Ovary (tissue), 7 donors: ENCODE measurements at regions not wholly inside any gene's neighbourhood (a gene's known extent, or its start where the extent isn't known, plus 50 kb on each side); places are given as distances from the start of the nearest gene placed in this dataset.

ENCODE experiments used
- DNase-seq, 5 donors: peaks; one replicate each; pipeline ENCODE4 v3.0.0-alpha.2; 2019 to 2020
- H3K27ac ChIP-seq, 2 donors: fragments of 200-600 bp; one replicate each; pipeline versions ENCODE4 v1.5.1 to v1.8.0; 2019 to 2022
- H3K27me3 ChIP-seq: fragments of 200-600 bp; one replicate; pipeline ENCODE4 v1.8.0; 2022
- H3K36me3 ChIP-seq: fragments of 200-600 bp; sonication (generic); one replicate; pipeline ENCODE4 v1.5.1; 2019
- H3K4me1 ChIP-seq: one replicate; pipeline ENCODE4 v1.8.1; 2013; ENCODE audit warnings: mild to moderate bottlenecking, moderate library complexity; ENCODE audit not compliant: insufficient read depth
- H3K4me3 ChIP-seq: fragments of 200-600 bp; sonication (generic); one replicate; pipeline ENCODE4 v1.5.1; 2017
- H3K9me3 ChIP-seq, 2 donors: fragments of 200-600 bp in 1 of 2; sonication (generic) in 1 of 2; one replicate each; pipeline versions ENCODE4 v1.5.1 to v1.8.1; 2013 to 2019; ENCODE audit warnings: mild to moderate bottlenecking in 1 of 2, moderate library complexity in 1 of 2
- CTCF ChIP-seq, 3 donors: fragments of 450-650 bp in 2 of 3; fragments of 200-600 bp in 1 of 3; IDR thresholded peaks; one replicate each; pipeline versions ENCODE4 v1.5.1 to v1.8.0; 2016 to 2022; ENCODE audit warnings: antibody characterized with exemption in 3 of 3, mild to moderate bottlenecking in 1 of 3
- EP300 ChIP-seq: sonication (generic); formaldehyde crosslinking; IDR thresholded peaks from one replicate; pipeline ENCODE4 v1.6.1; 2017; ENCODE audit warnings: antibody characterized with exemption
- POLR2A ChIP-seq: fragments of 450-650 bp; IDR thresholded peaks from one replicate; pipeline ENCODE4 v1.6.1; 2017; ENCODE audit warnings: antibody characterized with exemption, mild to moderate bottlenecking, moderate library complexity
- WGBS, 3 donors: extraction: QIAGEN DNeasy Blood & Tissue Kit in 1 of 3; methylation state at CpG; one replicate each; pipeline versions ENCODE4 v1.1.5 to v1.1.7; 2013 to 2017; 5-methylcytosine and 5-hydroxymethylcytosine counted together
- intact Hi-C, 4 donors: fragments of 100-400 bp; cut with DNase I; formaldehyde crosslinking; loops; one replicate each; pipeline versions ENCODE4 v1.11.0 to v1.15.1; 2022 to 2023
- donor health status: DM: no; HTN: no; CAD: no; lungs with moderate emphysema.
- donor health status: DM: no; HTN: no; CAD: no.
- donor health status: Bipolar disorder and iron deficiency.
- donor health status: DM: no; HTN: no; CAD: no.
- donor health status: DM: yes; HTN: yes; CAD: no.

- Histone ChIP-seq H3K27me3 (no peaks in the 10 kb centered on the region), H3K4me3 (no peak overlapping the region), H3K9me3 (no peaks in the 10 kb centered on the region), H3K36me3 (no peaks in the 10 kb centered on the region), H3K4me1 (no peaks in the 10 kb centered on the region), H3K27ac (no peak overlapping the region)
- intact Hi-C loops = no loop called here
- no peak for DNase-seq
- TF ChIP-seq POLR2A (no peak), CTCF (IDR thresholded peaks at IDR 0.05) (no peak), EP300 (no peak)
- WGBS, 3 donors = 91 to 92% (median 91%) methylated on average over 1 of the region's 1 CpG
These were observed 168.1 kb downstream of the AACS start for GRCh38 chr12:125233319-125233718.

GRCh38 chr12:125239563-125239962 lies 174.3 kb downstream of the AACS start:
- Histone ChIP-seq H3K36me3 (no peaks in the 10 kb centered on the region), H3K4me1 (no peaks in the 10 kb centered on the region), H3K4me3 (no peak overlapping the region), H3K27ac (no peak overlapping the region), H3K9me3 (no peaks in the 10 kb centered on the region), H3K27me3 (no peaks in the 10 kb centered on the region)
- no peak for TF ChIP-seq POLR2A
- TF ChIP-seq CTCF (IDR thresholded peaks at IDR 0.05) = no peak
- TF ChIP-seq EP300 = no peak
- intact Hi-C loops = no loop called here
- DNase-seq = no peak
- 94 to 97% (median 97%) methylated on average over 11 of the region's 11 CpGs for WGBS, 3 donors

GRCh38 chr12:125240717-125241116 lies 175.5 kb downstream of the AACS start:
- no peak for DNase-seq
- Histone ChIP-seq H3K36me3 (no peaks in the 10 kb centered on the region), H3K4me3 (no peak overlapping the region), H3K9me3 (no peaks in the 10 kb centered on the region), H3K27me3 (no peaks in the 10 kb centered on the region), H3K27ac (no peak overlapping the region), H3K4me1 (no peaks in the 10 kb centered on the region)
- intact Hi-C loops = no loop called here
- TF ChIP-seq EP300 (no peak), POLR2A (no peak), CTCF (IDR thresholded peaks at IDR 0.05) (no peak)
- 37 to 44% (median 38%) methylated on average over 17 of the region's 17 CpGs for WGBS, 3 donors

GRCh38 chr12:125243811-125244210 lies 178.6 kb downstream of the AACS start:
- no peaks in the 10 kb centered on the region for H3K36me3 ChIP-seq
- no peak for DNase-seq
- TF ChIP-seq CTCF (IDR thresholded peaks at IDR 0.05) (no peak), POLR2A (no peak), EP300 (no peak)
- H3K9me3 ChIP-seq = no peaks in the 10 kb centered on the region
- H3K4me1 ChIP-seq = no peaks in the 10 kb centered on the region
- H3K27me3 ChIP-seq = no peaks in the 10 kb centered on the region
- no peak overlapping the region for H3K27ac ChIP-seq
- intact Hi-C loops = no loop called here
- WGBS, 3 donors = 78 to 82% (median 81%) methylated on average over 11 of the region's 11 CpGs
- no peak overlapping the region for H3K4me3 ChIP-seq

GRCh38 chr12:125244338-125244737 lies 179.1 kb downstream of the AACS start:
- H3K9me3 ChIP-seq = no peaks in the 10 kb centered on the region
- no peak overlapping the region for H3K4me3 ChIP-seq
- WGBS, 3 donors = 91 to 93% (median 93%) methylated on average over 8 of the region's 8 CpGs
- intact Hi-C loops = no loop called here
- no peak for TF ChIP-seq CTCF (IDR thresholded peaks at IDR 0.05)
- TF ChIP-seq POLR2A = no peak
- TF ChIP-seq EP300 = no peak
- no peaks in the 10 kb centered on the region for H3K4me1 ChIP-seq
- H3K36me3 ChIP-seq = no peaks in the 10 kb centered on the region
- H3K27ac ChIP-seq = no peak overlapping the region
- H3K27me3 ChIP-seq = no peaks in the 10 kb centered on the region
- DNase-seq = no peak
